HG02870 (cell line): ENCODE measurements at regions not wholly inside any gene's neighbourhood (a gene's known extent, or its start where the extent isn't known, plus 50 kb on each side); places are given as distances from the start of the nearest gene placed in this dataset.
"Not testable (repeated sequence)": the region's sequence is repeated elsewhere in the genome, so short reads cannot be mapped to it uniquely, and the experiment has no call there.

ENCODE experiments used
- ATAC-seq: cut with Tn5 transposase; IDR thresholded peaks from one replicate; pipeline ENCODE4 v1.9.1; 2021; ENCODE audit warnings: mild to moderate bottlenecking, moderate library complexity; ENCODE audit not compliant: unreplicated experiment

DNA sequence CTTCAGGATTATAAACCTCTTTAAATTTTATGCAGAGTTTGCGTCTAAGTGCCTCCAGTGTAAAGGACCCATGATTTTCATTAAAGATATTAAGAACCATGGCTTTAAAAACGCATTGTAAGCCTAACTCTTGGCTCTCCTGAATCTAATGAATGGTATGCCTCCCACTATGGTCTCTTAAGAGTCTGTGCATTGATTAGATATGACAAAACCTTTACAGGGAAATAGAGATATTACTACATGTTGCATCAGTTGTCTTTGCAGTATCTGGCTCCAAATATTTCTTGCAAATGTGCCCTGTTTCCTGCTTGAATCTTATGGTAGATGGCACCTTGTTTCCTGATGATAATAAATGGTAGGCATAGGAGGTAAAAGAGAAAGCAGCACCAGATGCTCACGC lies 189.3 kb upstream of the FSHR start:
- no peak for ATAC-seq

GRCh38 chr2:49342156-49342555 lies 187.8 kb upstream of the FSHR start:
- ATAC-seq, result no peak

- ATAC-seq, result no peak
These were observed 181.2 kb upstream of the FSHR start for GRCh38 chr2:49335546-49335945.

GRCh38 chr2:49332415-49332814 lies 178.1 kb upstream of the FSHR start:
- ATAC-seq, result no peak

DNA sequence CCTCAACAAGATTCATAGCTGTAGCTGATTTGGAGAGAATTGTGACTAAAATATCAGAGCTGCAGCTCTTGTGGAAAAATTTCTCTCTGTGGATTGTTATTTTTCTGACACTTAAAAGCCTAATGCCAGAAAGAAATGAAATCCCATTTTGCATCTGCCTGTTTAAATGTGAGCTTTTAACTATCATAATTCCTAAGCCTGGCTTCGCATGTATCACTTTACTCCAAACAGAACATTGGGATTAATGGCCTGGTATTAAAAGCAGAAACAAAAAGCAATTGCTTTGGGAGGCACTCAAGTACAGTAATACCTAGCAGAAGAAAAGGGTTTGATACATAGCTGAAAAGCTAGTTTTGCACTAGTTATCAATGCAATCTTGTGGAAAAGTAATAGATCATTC lies 164.2 kb upstream of the FSHR start:
- no peak for ATAC-seq

- no peak for ATAC-seq
These were observed 155.1 kb upstream of the FSHR start for GRCh38 chr2:49309461-49309860.

GRCh38 chr2:49306925-49307324 lies 152.6 kb upstream of the FSHR start:
- no peak for ATAC-seq

DNA sequence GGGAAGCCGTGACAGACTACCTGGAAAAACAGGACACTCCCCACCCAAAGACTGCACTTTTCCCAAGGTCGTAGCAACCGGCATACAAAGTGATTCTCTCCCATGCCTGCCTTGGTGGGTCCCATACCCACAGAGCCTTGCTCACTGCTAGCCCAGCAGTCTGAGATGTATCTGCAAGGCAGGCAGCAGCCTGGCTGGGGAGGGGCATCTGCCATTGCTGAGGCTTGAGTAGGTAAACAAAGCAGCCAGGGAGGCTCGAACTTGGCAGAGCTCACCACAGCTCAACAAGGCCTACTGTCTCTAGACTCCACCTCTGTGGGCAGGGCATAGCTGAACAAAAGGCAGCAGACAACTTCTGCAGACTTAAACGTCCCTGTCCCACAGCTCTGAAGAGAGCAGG lies 144.4 kb upstream of the FSHR start:
- ATAC-seq, result not testable (repeated sequence)

DNA sequence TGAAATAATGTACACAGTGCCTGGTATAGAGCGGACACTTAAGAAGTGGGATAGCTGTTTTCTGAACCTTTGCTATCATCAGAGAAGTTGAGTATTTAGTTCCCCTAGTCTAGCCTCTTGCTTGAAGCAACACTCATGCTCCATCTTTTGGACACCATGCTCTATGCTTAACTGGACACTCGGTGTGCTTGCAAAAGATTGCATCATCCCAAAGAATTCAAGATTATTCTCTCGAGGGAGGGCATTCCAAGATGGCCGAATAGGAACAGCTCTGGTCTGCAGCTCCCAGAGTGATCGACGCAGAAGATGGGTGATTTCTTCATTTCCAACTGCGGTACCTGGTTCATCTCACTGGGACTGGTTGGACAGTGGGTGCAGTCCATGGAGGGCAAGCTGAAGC lies 143.9 kb upstream of the FSHR start:
- ATAC-seq, result no peak

GRCh38 chr2:49296107-49296867 lies 142.0 kb upstream of the FSHR start:
- ATAC-seq, result no peak

GRCh38 chr2:49294225-49294624 lies 139.9 kb upstream of the FSHR start:
- ATAC-seq, result no peak

DNA sequence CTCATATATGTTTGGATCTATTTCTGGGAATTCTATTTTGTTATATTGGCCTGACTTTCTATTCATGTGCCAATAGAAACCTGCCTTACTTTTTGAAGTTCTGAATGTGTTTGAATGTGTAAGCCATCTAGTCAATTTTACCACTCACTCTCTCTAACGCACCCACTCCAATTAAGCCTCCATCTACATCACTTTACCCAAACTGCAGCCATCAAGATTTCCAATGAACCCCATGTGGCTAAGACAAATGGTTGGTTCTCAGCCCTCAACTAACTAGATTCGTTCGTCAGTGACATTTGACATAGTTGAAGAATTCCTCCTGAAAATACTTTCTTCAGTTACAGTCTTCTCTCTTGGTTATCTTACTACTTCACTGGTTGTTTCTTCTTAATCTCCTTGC lies 137.3 kb upstream of the FSHR start:
- ATAC-seq, result no peak

- ATAC-seq, result no peak
These were observed 135.4 kb upstream of the FSHR start for GRCh38 chr2:49289711-49290110.

GRCh38 chr2:49288902-49289700 lies 134.8 kb upstream of the FSHR start:
- no peak for ATAC-seq

GRCh38 chr2:49288113-49288705 lies 133.9 kb upstream of the FSHR start:
- no peak for ATAC-seq

DNA sequence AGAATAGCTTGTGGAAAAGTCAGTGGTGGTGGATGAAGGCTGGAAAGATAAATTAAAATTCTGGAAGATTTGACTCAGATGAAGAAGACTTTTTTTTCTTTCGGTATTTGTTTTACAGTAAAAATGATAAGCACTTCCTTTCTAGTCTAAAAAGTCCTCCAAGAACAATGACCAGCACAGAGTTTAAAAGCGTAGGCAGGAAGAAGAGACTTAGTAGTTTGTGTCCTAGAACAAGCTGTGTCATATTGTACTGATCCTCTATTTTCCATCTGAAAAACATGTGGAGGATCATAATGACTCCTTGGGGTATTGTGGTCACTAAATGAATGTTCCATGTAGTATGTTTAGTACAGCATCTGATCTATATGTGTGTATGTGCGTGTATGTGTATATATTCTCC lies 132.4 kb upstream of the FSHR start:
- no peak for ATAC-seq

DNA sequence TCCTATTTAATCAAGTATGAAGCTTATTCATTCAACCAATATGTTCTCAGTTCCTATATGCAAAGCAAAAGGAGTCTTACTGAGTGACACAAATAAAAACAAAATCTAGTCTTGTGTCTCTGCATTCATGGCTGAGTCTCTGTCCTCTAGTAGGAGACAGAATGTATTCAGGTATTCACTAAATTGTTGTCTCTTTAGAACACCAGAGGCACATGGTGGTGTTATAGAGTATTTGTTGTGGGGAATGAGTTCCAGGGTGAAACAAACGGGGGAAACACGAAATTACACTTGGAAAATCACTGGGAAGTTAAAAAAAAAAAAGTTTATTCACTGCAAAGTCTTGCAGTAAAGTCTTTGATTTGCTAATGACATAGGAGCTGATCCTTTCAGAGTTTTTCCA lies 131.7 kb upstream of the FSHR start:
- no peak for ATAC-seq

GRCh38 chr2:49278561-49278960 lies 124.2 kb upstream of the FSHR start:
- ATAC-seq, result no peak

DNA sequence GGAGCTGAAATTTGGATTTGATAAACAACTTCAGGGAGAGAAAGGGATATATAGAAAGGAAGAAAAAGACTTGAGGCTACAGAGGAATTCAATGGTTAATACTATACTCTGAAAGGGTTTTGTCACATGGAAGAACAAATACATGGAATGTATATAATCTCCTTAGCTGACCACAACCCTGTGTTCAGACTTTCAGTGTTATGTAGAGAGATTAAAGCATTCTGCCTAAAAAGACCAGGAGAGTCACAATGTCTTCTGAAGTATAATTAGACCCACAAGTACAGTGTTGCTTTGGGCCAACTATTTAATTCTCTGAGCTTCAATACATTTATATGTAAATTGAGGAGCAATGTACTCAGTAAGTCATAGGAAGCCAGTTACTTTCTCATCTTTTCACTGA lies 123.8 kb upstream of the FSHR start:
- no peak for ATAC-seq

GRCh38 chr2:49271060-49271606 lies 116.8 kb upstream of the FSHR start:
- ATAC-seq, result no peak

DNA sequence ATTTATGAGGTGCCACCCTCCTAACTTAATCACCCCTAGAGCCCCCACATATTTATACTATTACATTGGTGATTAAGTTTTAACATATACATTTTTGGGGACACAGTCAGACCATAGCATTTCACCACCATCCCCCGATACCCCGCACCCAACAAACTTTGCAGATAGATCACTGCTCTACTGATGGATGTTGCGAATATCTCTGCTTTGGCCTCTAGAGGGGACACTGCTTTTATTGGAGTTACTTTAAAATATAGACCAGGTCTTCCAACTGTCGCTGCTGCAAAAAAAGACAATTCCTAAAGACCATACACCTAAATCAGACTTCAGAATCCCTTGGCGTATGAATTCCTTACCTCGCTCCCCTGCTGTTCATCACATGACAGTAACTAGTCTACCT lies 115.8 kb upstream of the FSHR start:
- no peak for ATAC-seq

DNA sequence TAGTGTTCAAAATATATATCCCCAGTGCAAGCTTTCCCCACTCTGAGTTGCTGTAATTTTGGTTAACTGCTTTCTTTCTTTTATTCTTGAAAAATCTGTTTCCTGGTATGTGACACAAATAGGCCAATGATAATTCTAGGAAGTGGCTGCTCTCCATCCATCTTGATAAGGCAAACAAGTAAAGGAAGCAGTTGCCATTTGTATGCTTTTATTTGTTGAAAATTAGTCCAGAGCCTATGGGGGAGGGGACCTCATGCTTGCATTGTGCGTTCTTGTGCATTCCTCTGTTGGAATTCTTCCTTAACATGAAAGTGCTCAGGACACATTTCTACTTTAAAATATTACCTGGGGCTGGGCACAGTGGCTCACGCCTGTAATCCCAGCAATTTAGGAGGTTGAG lies 111.2 kb upstream of the FSHR start:
- no peak for ATAC-seq
